Endothelial cell (in vitro differentiated cells): ENCODE measurements at regions not wholly inside any gene's neighbourhood (a gene's known extent, or its start where the extent isn't known, plus 50 kb on each side); places are given as distances from the start of the nearest gene placed in this dataset.

Experiments used
- DNase-seq: peaks from one replicate; pipeline ENCODE4 v3.0.0; 2021; ENCODE audit warnings: low spot score
- H3K27ac Mint-ChIP-seq: one replicate; pipeline ENCODE4 v1.8.0; 2021; ENCODE audit warnings: mixed read lengths, inconsistent platforms; ENCODE audit not compliant: unreplicated experiment
- H3K27me3 Mint-ChIP-seq: one replicate; pipeline ENCODE4 v1.8.0; 2021; ENCODE audit warnings: mild to moderate bottlenecking, moderate library complexity, mixed read lengths, inconsistent platforms; ENCODE audit not compliant: unreplicated experiment
- H3K36me3 Mint-ChIP-seq: one replicate; pipeline ENCODE4 v1.8.0; 2021; ENCODE audit warnings: mild to moderate bottlenecking, low read depth, mixed read lengths, inconsistent platforms; ENCODE audit not compliant: unreplicated experiment
- H3K4me1 Mint-ChIP-seq: one replicate; pipeline ENCODE4 v1.8.0; 2021; ENCODE audit warnings: mild to moderate bottlenecking, mixed read lengths, inconsistent platforms; ENCODE audit not compliant: unreplicated experiment
- H3K4me3 Mint-ChIP-seq: one replicate; pipeline ENCODE4 v1.8.0; 2021; ENCODE audit warnings: mild to moderate bottlenecking, mixed read lengths, inconsistent platforms; ENCODE audit not compliant: unreplicated experiment
- H3K9me3 Mint-ChIP-seq: one replicate; pipeline ENCODE4 v1.8.0; 2021; ENCODE audit warnings: mixed read lengths, inconsistent platforms; ENCODE audit not compliant: unreplicated experiment
- CTCF ChIP-seq: fragments of 200-600 bp; sonication (generic); IDR thresholded peaks from one replicate; pipeline ENCODE4 v1.5.0; 2021; ENCODE audit warnings: antibody characterized with exemption; ENCODE audit not compliant: unreplicated experiment

DNA sequence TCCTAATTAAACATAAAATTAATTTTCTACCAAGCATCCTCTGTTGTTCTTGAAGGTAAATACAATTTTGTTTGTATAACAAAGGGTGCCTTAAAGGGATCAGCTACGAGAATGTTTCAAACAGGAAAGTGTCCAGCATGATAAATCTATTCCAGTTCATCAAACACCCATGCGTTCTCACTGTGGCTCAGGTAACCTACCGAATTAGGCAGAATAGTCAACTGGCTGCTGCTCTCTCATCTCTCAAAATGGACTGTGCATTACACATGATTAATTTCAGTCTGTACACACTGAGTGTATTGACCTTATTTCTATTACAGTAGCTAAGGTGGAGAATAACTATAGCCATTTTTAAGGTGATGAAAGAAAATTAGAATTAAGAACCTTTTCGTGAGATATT is 127.5 kb upstream of the RMST start:
- H3K27ac Mint-ChIP-seq: no peak overlapping the region
- no peak for TF ChIP-seq CTCF
- H3K27me3 Mint-ChIP-seq: no peaks in the 10 kb centered on the region
- H3K36me3 Mint-ChIP-seq: no peaks in the 10 kb centered on the region
- no peak for DNase-seq
- H3K4me1 Mint-ChIP-seq: no peaks in the 10 kb centered on the region
- no peak overlapping the region for H3K4me3 Mint-ChIP-seq
- no peaks in the 10 kb centered on the region for H3K9me3 Mint-ChIP-seq

- Mint-ChIP-seq H3K4me3 (no peak overlapping the region), H3K4me1 (peaks cover 3% of the 10 kb centered on the region), H3K36me3 (no peaks in the 10 kb centered on the region), H3K27me3 (no peaks in the 10 kb centered on the region), H3K9me3 (no peaks in the 10 kb centered on the region), H3K27ac (no peak overlapping the region)
- no peak for TF ChIP-seq CTCF
- DNase-seq: no peak
These were observed 125.5 kb upstream of the RMST start for GRCh38 chr12:97336900-97337751.

DNA sequence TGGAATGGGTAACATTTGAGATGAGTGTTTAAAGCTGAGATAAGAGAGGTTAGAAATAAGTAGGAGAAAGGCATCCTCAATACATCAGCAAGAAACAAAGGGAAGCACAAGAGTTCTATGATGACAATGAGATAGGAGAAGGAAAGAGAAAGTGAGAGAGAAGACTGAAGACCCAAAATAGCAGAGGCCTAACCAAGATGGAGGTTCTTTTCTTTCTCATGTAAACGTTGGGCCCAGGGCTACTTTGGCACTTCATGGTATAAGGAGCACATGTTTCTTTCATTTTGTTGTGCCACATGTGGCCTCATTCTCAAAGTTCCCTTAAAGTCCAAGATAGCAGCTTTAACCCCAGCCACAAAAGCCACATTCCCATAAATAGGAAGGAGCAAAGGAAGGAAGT is 120.5 kb upstream of the RMST start:
- no peak overlapping the region for H3K4me3 Mint-ChIP-seq
- no peak for TF ChIP-seq CTCF
- DNase-seq: no peak
- no peaks in the 10 kb centered on the region for H3K27me3 Mint-ChIP-seq
- H3K4me1 Mint-ChIP-seq: peaks cover 4% of the 10 kb centered on the region
- H3K36me3 Mint-ChIP-seq: no peaks in the 10 kb centered on the region
- H3K27ac Mint-ChIP-seq: no peak overlapping the region
- no peaks in the 10 kb centered on the region for H3K9me3 Mint-ChIP-seq

DNA sequence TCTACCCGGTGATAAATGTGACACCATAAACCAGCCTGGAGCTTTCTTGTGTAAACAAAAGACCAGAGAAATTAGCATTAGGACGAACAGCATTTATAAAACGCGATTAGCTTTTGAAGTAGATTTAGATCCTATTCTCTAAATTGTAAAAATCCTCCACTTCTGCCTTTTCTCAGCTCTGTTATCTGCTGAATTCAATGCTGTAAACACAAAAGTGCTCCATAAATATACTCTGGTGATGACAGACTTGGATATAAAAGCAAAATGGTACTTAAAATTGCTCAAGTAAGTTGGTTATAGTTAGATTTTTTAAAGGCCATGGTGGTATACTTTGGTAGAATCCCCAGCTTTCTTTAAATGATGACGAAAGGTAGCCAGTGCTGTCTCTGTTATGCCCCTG is 114.6 kb upstream of the RMST start:
- H3K27ac Mint-ChIP-seq: no peak overlapping the region
- H3K4me3 Mint-ChIP-seq: no peak overlapping the region
- H3K9me3 Mint-ChIP-seq: no peaks in the 10 kb centered on the region
- no peak for TF ChIP-seq CTCF
- H3K36me3 Mint-ChIP-seq: no peaks in the 10 kb centered on the region
- peaks cover 2% of the 10 kb centered on the region for H3K27me3 Mint-ChIP-seq
- no peaks in the 10 kb centered on the region for H3K4me1 Mint-ChIP-seq
- DNase-seq: no peak

DNA sequence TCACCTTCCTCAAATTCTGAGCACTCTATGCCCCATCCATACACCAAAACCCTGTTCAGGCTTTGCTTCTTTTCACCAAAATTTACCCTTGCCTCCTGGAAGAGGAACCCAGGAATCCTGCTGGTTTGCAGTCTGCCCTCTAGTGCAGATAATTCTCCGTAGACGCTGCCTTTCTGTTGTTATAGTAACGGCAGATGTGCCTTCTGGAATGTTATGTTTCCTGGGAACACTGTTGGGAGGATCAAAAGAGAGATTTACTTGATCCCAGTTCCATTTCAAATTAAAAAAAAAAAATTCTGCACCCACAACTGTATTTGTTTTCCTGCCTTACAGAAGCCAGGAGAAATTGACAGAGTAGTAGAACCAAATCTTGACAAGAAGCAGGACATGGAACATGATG is 104.2 kb upstream of the RMST start:
- peaks cover 4% of the 10 kb centered on the region for H3K36me3 Mint-ChIP-seq
- H3K4me3 Mint-ChIP-seq: no peak overlapping the region
- peaks cover 5% of the 10 kb centered on the region for H3K27me3 Mint-ChIP-seq
- no peaks in the 10 kb centered on the region for H3K9me3 Mint-ChIP-seq
- no peak for DNase-seq
- H3K27ac Mint-ChIP-seq: no peak overlapping the region
- TF ChIP-seq CTCF: no peak
- no peaks in the 10 kb centered on the region for H3K4me1 Mint-ChIP-seq
